AG04450 (cell line): ENCODE measurements at regions not wholly inside any gene's neighbourhood (a gene's known extent, or its start where the extent isn't known, plus 50 kb on each side); places are given as distances from the start of the nearest gene placed in this dataset.

Source experiments
- CTCF ChIA-PET: fragments of 300-600, 350-600 bp; formaldehyde crosslinking; extraction: SDS; loops from one replicate; lab custom pipeline; 2022; ENCODE audit warnings: antibody characterized with exemption, inconsistent platforms; lab: Charles Lee
- POLR2A ChIA-PET: fragments of 350-600 bp; formaldehyde crosslinking; extraction: SDS; loops from one replicate; lab custom pipeline; 2021; ENCODE audit warnings: antibody characterized with exemption, inconsistent platforms; lab: Yijun Ruan, JAX
- DNase-seq: peaks from one replicate; pipeline ENCODE4 v3.0.0-alpha.2; 2011; ENCODE audit warnings: low read depth, low spot score
- H3K27ac ChIP-seq: one replicate; pipeline ENCODE4 v1.5.1; 2012; ENCODE audit warnings: low read depth, low read length, control low read depth
- H3K27me3 ChIP-seq: one replicate; pipeline ENCODE4 v1.6.0; 2012; ENCODE audit warnings: low read length; ENCODE audit not compliant: control insufficient read depth, insufficient read depth
- H3K4me3 ChIP-seq: 2 replicates; pipeline ENCODE4 v1.5.1; 2011; ENCODE audit warnings: mild to moderate bottlenecking, low read depth, low read length, control low read depth
- H3K9me3 ChIP-seq: 2 replicates; pipeline ENCODE4 v1.5.1; 2012; ENCODE audit warnings: low read length; ENCODE audit not compliant: control insufficient read depth, insufficient read depth
- CTCF ChIP-seq: IDR thresholded peaks from 2 replicates; pipeline ENCODE4 v1.5.1; 2011; ENCODE audit warnings: low read depth, low read length, control low read depth, inconsistent platforms

DNA sequence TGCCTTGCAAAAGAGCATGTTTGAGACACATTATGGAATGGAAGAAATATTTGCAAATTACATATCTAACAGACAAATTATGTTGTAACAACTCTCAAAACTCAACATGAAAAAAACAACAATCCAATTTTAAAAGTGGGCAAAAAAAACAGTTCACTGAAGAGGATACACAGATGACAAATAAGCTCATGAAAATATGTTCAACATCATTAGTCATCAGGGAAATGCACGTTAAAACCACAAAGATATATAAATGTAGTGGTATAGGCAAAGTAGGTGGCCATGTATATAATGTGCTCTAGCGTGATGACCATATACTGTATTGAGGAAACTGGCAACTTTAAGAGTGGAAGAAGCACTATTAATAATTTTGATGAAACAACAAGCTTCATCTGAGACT, 220.1 kb downstream of the IRS1 start:
- TF ChIP-seq CTCF = no peak
- H3K27ac ChIP-seq = no peak overlapping the region
- ChIA-PET CTCF (interaction anchor here (0.6 kb wide), 1 partner anchor 1243 kb away, joined by 4 read pairs; no protein-coding TSS in a partner anchor), POLR2A (no interaction called here)
- DNase-seq = no peak
- no peak overlapping the region for H3K4me3 ChIP-seq
- H3K9me3 ChIP-seq = no peaks in the 10 kb centered on the region; the same call in 1 of the 2 replicates
- H3K27me3 ChIP-seq = no peaks in the 10 kb centered on the region

DNA sequence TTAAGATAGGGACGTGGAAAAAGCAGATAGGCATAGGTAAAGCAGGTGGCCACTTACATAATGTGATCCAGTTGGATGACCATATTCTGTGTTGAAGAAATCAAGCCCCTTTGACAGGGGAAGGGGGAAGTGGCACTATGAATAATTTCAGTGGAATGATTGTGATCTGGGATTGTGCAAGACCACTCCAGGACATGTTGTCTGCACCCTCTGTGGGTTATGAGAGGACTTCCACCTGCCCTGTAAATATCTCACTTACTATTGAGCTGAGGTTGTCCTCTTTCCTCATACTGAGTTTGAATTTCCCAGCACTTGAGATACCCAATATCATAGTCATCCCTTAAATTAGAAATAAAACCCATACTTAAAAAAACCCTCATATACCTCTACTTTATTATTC, 220.7 kb downstream of the IRS1 start:
- Histone ChIP-seq H3K4me3 (no peak overlapping the region), H3K27me3 (no peaks in the 10 kb centered on the region), H3K9me3 (no peaks in the 10 kb centered on the region; the same call in 1 of the 2 replicates), H3K27ac (no peak overlapping the region)
- no peak for DNase-seq
- POLR2A ChIA-PET = no interaction called here
- CTCF ChIA-PET = no interaction called here
- TF ChIP-seq CTCF = no peak

GRCh38 chr2:226578373-226578772, 221.2 kb downstream of the IRS1 start:
- no peak overlapping the region for H3K27ac ChIP-seq
- CTCF ChIA-PET = no interaction called here
- DNase-seq = no peak

DNA sequence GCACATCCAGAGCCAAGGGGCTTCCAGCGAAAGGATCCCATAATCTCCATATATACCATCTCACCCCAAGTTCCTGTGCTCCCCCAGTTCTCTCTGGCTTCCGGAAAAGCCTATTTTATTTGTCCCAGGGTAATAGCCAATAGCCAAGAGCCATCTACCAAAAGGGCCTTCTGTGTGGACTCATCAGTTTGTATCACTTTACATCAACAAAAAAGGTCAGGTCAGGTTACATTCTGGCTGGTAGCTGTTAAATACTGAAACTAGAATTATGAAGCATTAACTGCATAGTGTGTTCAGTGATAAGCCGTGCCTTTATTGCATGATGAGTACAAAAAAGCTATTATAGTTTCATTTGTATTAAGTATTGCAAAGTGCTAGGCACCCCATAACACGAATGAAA, 223.7 kb downstream of the IRS1 start:
- ChIA-PET POLR2A (no interaction called here), CTCF (interaction anchor here (0.7 kb wide), 1 partner anchor 195 kb away, joined by 3 read pairs; no protein-coding TSS in a partner anchor)
- Histone ChIP-seq H3K4me3 (no peak overlapping the region), H3K27me3 (no peaks in the 10 kb centered on the region), H3K9me3 (no peaks in the 10 kb centered on the region; the same call in 1 of the 2 replicates), H3K27ac (no peak overlapping the region)
- no peak for DNase-seq
- TF ChIP-seq CTCF = no peak

More at GRCh38 chr2:226578373-226578772, 221.2 kb downstream of the IRS1 start:
- TF ChIP-seq CTCF = no peak
- Histone ChIP-seq H3K27me3 (no peaks in the 10 kb centered on the region), H3K4me3 (no peak overlapping the region), H3K9me3 (no peaks in the 10 kb centered on the region; the same call in 1 of the 2 replicates)
- POLR2A ChIA-PET = no interaction called here

DNA sequence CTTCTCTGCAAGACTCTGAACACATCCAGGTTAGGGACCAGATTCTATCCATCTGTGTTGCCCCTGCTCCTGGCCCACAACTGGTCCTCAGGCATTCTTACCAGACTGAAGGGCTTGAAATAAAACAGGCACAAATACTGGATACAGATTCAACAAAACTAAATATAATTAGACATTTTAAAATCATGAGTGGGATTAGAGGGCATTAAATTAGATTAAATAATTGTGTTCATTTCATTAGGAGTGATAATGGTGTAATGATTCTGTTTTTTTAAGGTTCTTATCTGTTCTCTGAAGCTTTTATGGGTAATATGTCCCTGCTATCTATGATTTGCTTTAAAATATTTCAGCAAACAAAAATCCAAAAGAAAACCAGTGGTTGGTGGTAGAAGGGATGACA, 226.5 kb downstream of the IRS1 start:
- no peak overlapping the region for H3K4me3 ChIP-seq
- no peaks in the 10 kb centered on the region; the same call in 1 of the 2 replicates for H3K9me3 ChIP-seq
- no peaks in the 10 kb centered on the region for H3K27me3 ChIP-seq
- CTCF ChIA-PET = no interaction called here
- TF ChIP-seq CTCF = no peak
- DNase-seq = no peak
- POLR2A ChIA-PET = no interaction called here
- no peak overlapping the region for H3K27ac ChIP-seq
